H1 (cell line): ENCODE measurements at regions not wholly inside any gene's neighbourhood (a gene's known extent, or its start where the extent isn't known, plus 50 kb on each side); places are given as distances from the start of the nearest gene placed in this dataset.

Experiments used
- CTCF ChIA-PET: fragments of 300-600 bp; sonication (Branson Sonifier 250); formaldehyde crosslinking; loops from one replicate; lab custom pipeline; 2021; ENCODE audit not compliant: partially characterized antibody; lab: Charles Lee
- POLR2A ChIA-PET: fragments of 300-600 bp; sonication (Branson Sonifier 250); formaldehyde crosslinking; loops from one replicate; lab custom pipeline; 2021; ENCODE audit warnings: inconsistent platforms; ENCODE audit not compliant: partially characterized antibody; lab: Charles Lee
- DNase-seq, 2 experiments: peaks; one replicate each; pipeline versions ENCODE4 v3.0.0 to v3.0.0-alpha.2; 2010 to 2022; ENCODE audit warnings: low spot score in 2 of 2, low read depth in 1 of 2, mixed read lengths in 1 of 2
- FAIRE-seq: peaks from 2 replicates; lab custom pipeline; 2011; peaks lifted over from hg19 to GRCh38; lab: Jason Lieb, UNC
- H2AFZ ChIP-seq: 2 replicates; pipeline ENCODE4 v1.8.1; 2012; ENCODE audit warnings: low read length, inconsistent platforms
- H2AK5ac ChIP-seq: 2 replicates; pipeline ENCODE4 v1.6.1; 2013; ENCODE audit warnings: low read depth, low read length
- H2BK120ac ChIP-seq: replicated peaks from 2 replicates; pipeline ENCODE3; 2013; ENCODE audit warnings: low read depth, low read length, inconsistent platforms
- H2BK12ac ChIP-seq: 2 replicates; pipeline ENCODE4 v1.6.1; 2013; ENCODE audit warnings: low read depth, low read length
- H2BK15ac ChIP-seq: 2 replicates; pipeline ENCODE4 v1.6.1; 2013; ENCODE audit warnings: low read length
- H2BK20ac ChIP-seq: 2 replicates; pipeline ENCODE4 v1.6.1; 2013; ENCODE audit warnings: low read length
- H2BK5ac ChIP-seq: 2 replicates; pipeline ENCODE4 v1.6.1; 2013; ENCODE audit warnings: low read depth, low read length
- H3K14ac ChIP-seq: 2 replicates; pipeline ENCODE4 v1.6.1; 2013; ENCODE audit warnings: inconsistent platforms; ENCODE audit not compliant: insufficient read length
- H3K18ac ChIP-seq: 2 replicates; pipeline ENCODE4 v1.6.1; 2013; ENCODE audit warnings: low read length; ENCODE audit errors: extremely low read depth
- H3K23ac ChIP-seq: 2 replicates; pipeline ENCODE4 v1.6.1; 2013; ENCODE audit warnings: inconsistent platforms; ENCODE audit not compliant: insufficient read length
- H3K23me2 ChIP-seq: 2 replicates; pipeline ENCODE4 v1.6.1; 2013; ENCODE audit warnings: low read depth, low read length
- H3K27ac ChIP-seq: 2 replicates; pipeline ENCODE4 v1.6.1; 2011; ENCODE audit warnings: low read depth, low read length, inconsistent platforms
- H3K27me3 ChIP-seq, 4 experiments: replicated peaks in 1 of 4; 1 replicate in 1 of 4; 2 replicates in 3 of 4; pipeline versions ENCODE4 v1.6.1 to v1.8.1; 2011 to 2013; ENCODE audit warnings: low read length in 3 of 4, mild to moderate bottlenecking in 3 of 4, inconsistent platforms in 2 of 4, mixed read lengths in 2 of 4, moderate library complexity in 1 of 4; ENCODE audit not compliant: control insufficient read depth in 3 of 4, insufficient read depth in 3 of 4; ENCODE audit errors: extremely low read depth in 1 of 4
- H3K36me3 ChIP-seq, 4 experiments: 2 replicates each; pipeline versions ENCODE4 v1.6.1 to v1.8.1; 2011 to 2013; ENCODE audit warnings: mild to moderate bottlenecking in 4 of 4, low read length in 3 of 4, moderate library complexity in 2 of 4, control low read depth in 1 of 4, inconsistent platforms in 1 of 4; ENCODE audit not compliant: insufficient read depth in 4 of 4, control insufficient read depth in 2 of 4
- H3K4ac ChIP-seq: replicated peaks from 2 replicates; pipeline ENCODE3; 2013; ENCODE audit warnings: low read length, low read depth, mixed read lengths, inconsistent platforms; ENCODE audit not compliant: insufficient read length
- H3K4me1 ChIP-seq, 4 experiments: replicated peaks in 1 of 4; 1 replicate in 1 of 4; 2 replicates in 3 of 4; pipeline versions ENCODE4 v1.6.1 to v1.8.1; 2011 to 2013; ENCODE audit warnings: low read length in 3 of 4, inconsistent platforms in 2 of 4, mixed read lengths in 1 of 4; ENCODE audit not compliant: insufficient read depth in 4 of 4, control insufficient read depth in 3 of 4
- H3K4me2 ChIP-seq, 2 experiments: 2 replicates each; pipeline versions ENCODE4 v1.6.1 to v1.8.1; 2011 to 2013; ENCODE audit warnings: low read depth in 2 of 2, low read length in 2 of 2, control low read depth in 1 of 2, inconsistent platforms in 1 of 2, mild to moderate bottlenecking in 1 of 2; ENCODE audit not compliant: insufficient read depth in 1 of 2
- H3K4me3 ChIP-seq, 4 experiments: fragments of 200-600, 300-600 bp in 1 of 4; sonication (generic), shearing (Covaris generic), sonication (Bioruptor Twin) in 1 of 4; 2 replicates each; pipeline versions ENCODE4 v1.5.1 to v1.8.1; 2011 to 2016; ENCODE audit warnings: low read length in 4 of 4, low read depth in 3 of 4, control low read depth in 2 of 4, inconsistent platforms in 2 of 4, mild to moderate bottlenecking in 2 of 4, mixed read lengths in 1 of 4, moderate library complexity in 1 of 4; ENCODE audit not compliant: insufficient read depth in 2 of 4; ENCODE audit errors: extremely low read depth in 1 of 4
- H3K56ac ChIP-seq: replicated peaks from 2 replicates; pipeline ENCODE3; 2013; ENCODE audit warnings: low read depth, mild to moderate bottlenecking, mixed read lengths, low read length, inconsistent platforms; ENCODE audit not compliant: insufficient read length
- H3K79me1 ChIP-seq: 2 replicates; pipeline ENCODE4 v1.6.1; 2013; ENCODE audit warnings: low read depth, low read length, control low read depth
- H3K79me2 ChIP-seq, 2 experiments: 2 replicates each; pipeline versions ENCODE4 v1.6.1 to v1.8.1; 2012 to 2013; ENCODE audit warnings: low read length in 2 of 2, mild to moderate bottlenecking in 2 of 2, inconsistent platforms in 1 of 2; ENCODE audit not compliant: insufficient read depth in 2 of 2, control insufficient read depth in 1 of 2
- H3K9ac ChIP-seq, 4 experiments: replicated peaks in 1 of 4; 1 replicate in 1 of 4; 2 replicates in 3 of 4; pipeline versions ENCODE4 v1.6.1 to v1.8.1; 2011 to 2013; ENCODE audit warnings: low read depth in 3 of 4, low read length in 3 of 4, control low read depth in 2 of 4, mild to moderate bottlenecking in 2 of 4, moderate library complexity in 2 of 4, inconsistent platforms in 1 of 4; ENCODE audit errors: extremely low read depth in 1 of 4
- H3K9me3 ChIP-seq, 2 experiments: 2 replicates each; pipeline versions ENCODE4 v1.6.1 to v1.8.1; 2012 to 2013; ENCODE audit warnings: mild to moderate bottlenecking in 2 of 2, moderate library complexity in 2 of 2, control low read depth in 1 of 2, inconsistent platforms in 1 of 2, low read depth in 1 of 2, low read length in 1 of 2, mixed read lengths in 1 of 2; ENCODE audit not compliant: insufficient read depth in 2 of 2
- H4K20me1 ChIP-seq, 2 experiments: replicated peaks in 1 of 2; 2 replicates each; pipeline versions ENCODE3 to v1.8.1; 2011 to 2013; ENCODE audit warnings: inconsistent platforms in 2 of 2, low read length in 2 of 2, mild to moderate bottlenecking in 1 of 2; ENCODE audit not compliant: insufficient read depth in 2 of 2, control insufficient read depth in 1 of 2
- H4K5ac ChIP-seq: 2 replicates; pipeline ENCODE4 v1.6.1; 2013; ENCODE audit warnings: low read length, low read depth, mixed read lengths, inconsistent platforms; ENCODE audit not compliant: insufficient read length
- H4K8ac ChIP-seq: 2 replicates; pipeline ENCODE4 v1.8.0; 2013; ENCODE audit warnings: mild to moderate bottlenecking, moderate library complexity, low read length, inconsistent platforms; ENCODE audit not compliant: insufficient read depth; ENCODE audit errors: extremely low read depth
- H4K91ac ChIP-seq: replicated peaks from 2 replicates; pipeline ENCODE3; 2013; ENCODE audit warnings: low read length, mixed read lengths, inconsistent platforms; ENCODE audit not compliant: insufficient read length
- BCL11A ChIP-seq, 2 experiments: IDR thresholded peaks; one replicate each; pipeline ENCODE4 v1.6.1; 2011; ENCODE audit warnings: low read depth in 2 of 2, low read length in 2 of 2, mild to moderate bottlenecking in 2 of 2
- EGR1 ChIP-seq: IDR thresholded peaks from 2 replicates; pipeline ENCODE4 v1.6.1; 2011; ENCODE audit warnings: low read depth, low read length, borderline replicate concordance
- EZH2 ChIP-seq: fragments of 200-600 bp; sonication (generic); IDR thresholded peaks from 2 replicates; pipeline ENCODE4 v1.7.1; 2012; ENCODE audit warnings: low read depth, mild to moderate bottlenecking, moderate library complexity, low read length, inconsistent platforms; ENCODE audit not compliant: severe bottlenecking
- HDAC2 ChIP-seq, 2 experiments: fragments of 300-600 bp in 1 of 2; sonication (generic) in 1 of 2; IDR thresholded peaks; 2 replicates each; pipeline ENCODE4 v1.6.1; 2011 to 2012; ENCODE audit warnings: low read depth in 2 of 2, low read length in 2 of 2, mild to moderate bottlenecking in 2 of 2, moderate library complexity in 2 of 2, borderline replicate concordance in 1 of 2, inconsistent platforms in 1 of 2
- POLR2A ChIP-seq, 2 experiments: IDR thresholded peaks; 1 replicate in 1 of 2; 2 replicates in 1 of 2; pipeline ENCODE4 v1.6.1; 2011; ENCODE audit warnings: low read depth in 2 of 2, low read length in 2 of 2, mild to moderate bottlenecking in 2 of 2; ENCODE audit errors: control extremely low read depth in 1 of 2
- POU5F1 ChIP-seq: IDR thresholded peaks from 2 replicates; pipeline ENCODE4 v1.6.1; 2011; ENCODE audit warnings: low read depth, mild to moderate bottlenecking, low read length, moderate library complexity
- RAD21 ChIP-seq, 2 experiments: IDR thresholded peaks in 1 of 2; conservative IDR thresholded peaks in 1 of 2; 2 replicates each; pipeline ENCODE4 v1.6.1; 2011; ENCODE audit warnings: low read depth in 2 of 2, low read length in 2 of 2, improper control_type of control experiment in 1 of 2, inconsistent platforms in 1 of 2, mild to moderate bottlenecking in 1 of 2, moderate library complexity in 1 of 2
- RNF2 ChIP-seq: fragments of 200-900, 300-1000 bp; sonication (generic); IDR thresholded peaks from 2 replicates; pipeline ENCODE4 v1.7.1; 2016; ENCODE audit warnings: borderline replicate concordance, low read depth, mild to moderate bottlenecking, antibody characterized with exemption, low read length; ENCODE audit not compliant: poor library complexity, severe bottlenecking; ENCODE audit errors: missing control alignments
- SRF ChIP-seq: IDR thresholded peaks from 2 replicates; pipeline ENCODE4 v1.6.1; 2011; ENCODE audit warnings: mild to moderate bottlenecking, low read depth, low read length, moderate library complexity
- ZNF274 ChIP-seq: IDR thresholded peaks from 2 replicates; pipeline ENCODE4 v1.7.0; 2012; ENCODE audit warnings: low read length, borderline replicate concordance; ENCODE audit errors: extremely low read depth
- WGBS, 2 experiments: shearing (Covaris generic) in 1 of 2; methylation state at CpG; one replicate each; pipeline versions ENCODE4 v1.1.6 to v1.1.7; 2013 to 2015; ENCODE audit warnings: low lambda C conversion rate in 2 of 2, mixed read lengths in 2 of 2, inconsistent platforms in 1 of 2, low coverage in 1 of 2, missing lambda C conversion rate in 1 of 2; ENCODE audit not compliant: insufficient replicate concordance in 2 of 2, insufficient coverage in 1 of 2, insufficient read length in 1 of 2; ENCODE audit errors: extremely low coverage in 1 of 2, missing lambda C conversion rate in 1 of 2; 5-methylcytosine and 5-hydroxymethylcytosine counted together

GRCh38 chr9:12955510-12956163, 180.8 kb downstream of the LURAP1L start:
- Histone ChIP-seq H3K9me3 (peaks cover 4% of the 10 kb centered on the region in 2 experiments; a peak in 2 of 4 replicates), H2BK15ac (no peak overlapping the region), H3K4me2 (no peak overlapping the region), H2BK120ac (no peak overlapping the region), H4K5ac (no peak overlapping the region), H3K79me2 (no peaks in the 10 kb centered on the region), H3K27ac (no peak overlapping the region; the same call in 1 of the 2 replicates), H3K27me3 (no peaks in the 10 kb centered on the region), H3K4me1 (no peaks in the 10 kb centered on the region; a peak in 1 of 7 replicates), H2BK20ac (peak overlapping the region; percentile 15; the same call in 1 of the 2 replicates), H4K8ac (no peak overlapping the region), H3K23ac (no peak overlapping the region), H3K18ac (no peak overlapping the region; the same call in 1 of the 2 replicates), H2AK5ac (no peak overlapping the region; the same call in 1 of the 2 replicates), H3K56ac (no peak overlapping the region), H4K91ac (no peak overlapping the region), H2BK12ac (no peak overlapping the region), H3K14ac (no peak overlapping the region), H3K23me2 (0 out of 2 replicates have a peak, but pooled peaks cover 3% of the 10 kb centered on the region), H3K36me3 (peaks cover 0 to 5% (median 0%) of the 10 kb centered on the region in 4 experiments; a peak in 1 of 8 replicates), H3K79me1 (no peaks in the 10 kb centered on the region), H3K9ac (no peak overlapping the region), H2BK5ac (peak overlapping the region; percentile 46; the same call in 1 of the 2 replicates), H2AFZ (no peak overlapping the region), H3K4ac (no peak overlapping the region), H4K20me1 (no peaks in the 10 kb centered on the region), H3K4me3 (no peak overlapping the region)
- FAIRE-seq (no peak), DNase-seq (peak in 1 of 2 experiments; percentile 17)
- ChIA-PET POLR2A (interaction anchor here (0.6 to 1.0 kb wide), 2 partner anchors 58 to 237 kb away, joined by 3 to 4 read pairs; no protein-coding TSS in a partner anchor), CTCF (interaction anchor here (1.2 to 1.3 kb wide), 2 partner anchors 77 to 178 kb away, joined by 3 read pairs; no protein-coding TSS in a partner anchor)
- WGBS, 2 experiments: 78% methylated on average over 11 of the region's 11 CpGs; no CpG with 5 or more reads in 1 of the 2 experiments
- TF ChIP-seq EZH2 (no peak), BCL11A (IDR thresholded peaks at IDR 0.05; ENCODE audit: low read depth in 2 of 2, low read length in 2 of 2) (no peak), ZNF274 (no peak), POU5F1 (no peak), RAD21 (IDR thresholded peaks at IDR 0.05 in 1 of 2, conservative IDR thresholded peaks at IDR 0.05 in 1 of 2; ENCODE audit: low read depth in 2 of 2, low read length in 2 of 2) (no peak), EGR1 (no peak), POLR2A (IDR thresholded peaks at IDR 0.05; ENCODE audit: control extremely low read depth in 1 of 2, low read depth in 2 of 2, low read length in 2 of 2) (no peak), SRF (no peak), RNF2 (no peak), HDAC2 (IDR thresholded peaks at IDR 0.05; ENCODE audit: borderline replicate concordance in 1 of 2, low read depth in 2 of 2, low read length in 2 of 2) (no peak)
